ENCODE measurements at regions not wholly inside any gene's neighbourhood (a gene's known extent, or its start where the extent isn't known, plus 50 kb on each side); places are given as distances from the start of the nearest gene placed in this dataset.
"Not testable (repeated sequence)": the region's sequence is repeated elsewhere in the genome, so short reads cannot be mapped to it uniquely, and the experiment has no call there.

DNA sequence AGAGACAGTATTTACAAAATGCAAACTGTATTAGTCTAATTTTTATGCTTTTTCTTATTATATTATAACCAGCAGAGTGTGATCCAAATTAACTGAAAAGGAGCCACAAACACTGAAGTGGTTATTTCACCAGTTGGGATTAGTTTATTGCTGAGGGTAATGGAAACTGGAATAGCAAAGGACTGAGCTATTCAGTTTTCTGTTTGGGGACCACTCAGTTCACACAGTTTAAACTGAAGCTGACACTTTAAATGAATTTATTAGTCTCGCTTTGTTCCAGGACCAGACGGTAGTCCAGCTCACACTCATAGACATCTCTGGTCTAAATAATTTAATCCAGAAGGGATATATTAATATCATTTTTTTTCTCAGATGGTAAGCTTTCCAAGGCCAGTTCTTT lies 410.7 kb downstream of the LTN1 start:
- H3K9me3 ChIP-seq (replicated peaks; ENCODE audit: control insufficient read depth, insufficient read depth, low read depth, low read length): peaks cover 5% of the 10 kb centered on the region; the same call in 1 of the 2 replicates
- H3K79me2 ChIP-seq (ENCODE audit: control insufficient read depth, insufficient read depth, low read length): no peaks in the 10 kb centered on the region
- intact Hi-C loops (cut with micrococcal nuclease) (no loop called here), in situ Hi-C loops (cut with MboI) (no loop called here)
- ATAC-seq (no peak), FAIRE-seq (no peak), DNase-seq (ENCODE audit: extremely low read depth in 1 of 4, low spot score in 3 of 4) (no peak)
- CTCF ChIA-PET (ENCODE audit: low intra/inter-chr PET ratio): no interaction called here
- no peak overlapping the region for H3K27ac ChIP-seq (ENCODE audit: extremely low read depth, low read depth, low read length)
- H3K9me1 ChIP-seq (ENCODE audit: control insufficient read depth, insufficient read depth, low read length): no peaks in the 10 kb centered on the region
- no peaks in the 10 kb centered on the region for H4K20me1 ChIP-seq (replicated peaks; ENCODE audit: control insufficient read depth, insufficient read depth, low read length)
- no TSS peak for BruUV-seq (replicated peaks)
- H3K4me1 ChIP-seq (replicated peaks in 1 of 2; ENCODE audit: control insufficient read depth in 2 of 2, insufficient read depth in 2 of 2, low read length in 2 of 2): no peaks in the 10 kb centered on the region
- H3K36me3 ChIP-seq (ENCODE audit: control insufficient read depth, insufficient read depth, low read length): no peaks in the 10 kb centered on the region
- no peak overlapping the region for H3K4me2 ChIP-seq (ENCODE audit: insufficient read depth, low read length)
- POLR2A ChIA-PET: no interaction called here
- no peak for TF ChIP-seq PML (IDR thresholded peaks at IDR 0.05; ENCODE audit: low read length)
- TF ChIP-seq, protein P1, sequence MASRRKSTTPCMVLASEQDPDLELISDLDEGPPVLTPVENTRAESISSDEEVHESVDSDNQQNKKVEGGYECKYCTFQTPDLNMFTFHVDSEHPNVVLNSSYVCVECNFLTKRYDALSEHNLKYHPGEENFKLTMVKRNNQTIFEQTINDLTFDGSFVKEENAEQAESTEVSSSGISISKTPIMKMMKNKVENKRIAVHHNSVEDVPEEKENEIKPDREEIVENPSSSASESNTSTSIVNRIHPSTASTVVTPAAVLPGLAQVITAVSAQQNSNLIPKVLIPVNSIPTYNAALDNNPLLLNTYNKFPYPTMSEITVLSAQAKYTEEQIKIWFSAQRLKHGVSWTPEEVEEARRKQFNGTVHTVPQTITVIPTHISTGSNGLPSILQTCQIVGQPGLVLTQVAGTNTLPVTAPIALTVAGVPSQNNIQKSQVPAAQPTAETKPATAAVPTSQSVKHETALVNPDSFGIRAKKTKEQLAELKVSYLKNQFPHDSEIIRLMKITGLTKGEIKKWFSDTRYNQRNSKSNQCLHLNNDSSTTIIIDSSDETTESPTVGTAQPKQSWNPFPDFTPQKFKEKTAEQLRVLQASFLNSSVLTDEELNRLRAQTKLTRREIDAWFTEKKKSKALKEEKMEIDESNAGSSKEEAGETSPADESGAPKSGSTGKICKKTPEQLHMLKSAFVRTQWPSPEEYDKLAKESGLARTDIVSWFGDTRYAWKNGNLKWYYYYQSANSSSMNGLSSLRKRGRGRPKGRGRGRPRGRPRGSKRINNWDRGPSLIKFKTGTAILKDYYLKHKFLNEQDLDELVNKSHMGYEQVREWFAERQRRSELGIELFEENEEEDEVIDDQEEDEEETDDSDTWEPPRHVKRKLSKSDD (conservative IDR thresholded peaks at IDR 0.05; ENCODE audit: low read length): no peak
- 2% methylated on average over 2 of the region's 2 CpGs for WGBS (ENCODE audit: insufficient coverage, low coverage, missing lambda C conversion rate)
- H3K27me3 ChIP-seq (ENCODE audit: control insufficient read depth in 2 of 2, insufficient read depth in 2 of 2, low read length in 2 of 2): no peaks in the 10 kb centered on the region
- H2AFZ ChIP-seq (ENCODE audit: low read depth, low read length): no peak overlapping the region
- no peak overlapping the region for H3K4me3 ChIP-seq
- no peak overlapping the region for H3K9ac ChIP-seq (ENCODE audit: insufficient read depth in 1 of 2, low read depth in 2 of 2, low read length in 2 of 2)

DNA sequence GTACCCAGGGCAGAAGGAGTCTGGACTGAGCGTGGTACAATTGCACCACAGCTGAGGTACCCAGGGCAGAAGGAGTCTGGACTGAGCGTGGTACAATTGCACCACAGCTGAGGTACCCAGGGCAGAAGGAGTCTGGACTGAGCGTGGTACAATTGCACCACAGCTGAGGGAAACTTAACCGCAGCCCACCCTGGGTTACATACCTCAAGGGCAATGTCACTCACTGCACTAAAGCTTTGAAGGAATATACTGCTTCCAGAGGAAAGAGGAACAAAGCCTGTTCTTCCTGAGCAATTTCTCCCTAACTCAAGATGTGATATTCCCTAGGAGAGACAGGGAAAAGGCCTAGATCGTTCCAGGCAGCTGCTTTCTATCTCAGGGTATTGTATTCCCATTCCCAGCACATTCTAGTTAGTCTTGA lies 411.4 kb downstream of the LTN1 start:
- in situ Hi-C loops (cut with MboI); H3K4me1 ChIP-seq (replicated peaks in 1 of 2; ENCODE audit: control insufficient read depth in 2 of 2, insufficient read depth in 2 of 2, low read length in 2 of 2); H3K9me3 ChIP-seq (replicated peaks; ENCODE audit: control insufficient read depth, insufficient read depth, low read depth, low read length); H3K27me3 ChIP-seq (ENCODE audit: control insufficient read depth in 2 of 2, insufficient read depth in 2 of 2, low read length in 2 of 2); POLR2A ChIA-PET; BruUV-seq (replicated peaks); DNase-seq (ENCODE audit: extremely low read depth in 1 of 4, low spot score in 3 of 4); CTCF ChIA-PET (ENCODE audit: low intra/inter-chr PET ratio); H3K27ac ChIP-seq (ENCODE audit: extremely low read depth, low read depth, low read length); FAIRE-seq; H3K9me1 ChIP-seq (ENCODE audit: control insufficient read depth, insufficient read depth, low read length); H3K79me2 ChIP-seq (ENCODE audit: control insufficient read depth, insufficient read depth, low read length); H3K9ac ChIP-seq (ENCODE audit: insufficient read depth in 1 of 2, low read depth in 2 of 2, low read length in 2 of 2); H3K4me2 ChIP-seq (ENCODE audit: insufficient read depth, low read length); H4K20me1 ChIP-seq (replicated peaks; ENCODE audit: control insufficient read depth, insufficient read depth, low read length); H3K4me3 ChIP-seq; H3K36me3 ChIP-seq (ENCODE audit: control insufficient read depth, insufficient read depth, low read length); intact Hi-C loops (cut with micrococcal nuclease); ATAC-seq; H2AFZ ChIP-seq (ENCODE audit: low read depth, low read length): not testable (repeated sequence)
- WGBS (ENCODE audit: insufficient coverage, low coverage, missing lambda C conversion rate): 3% methylated on average over 5 of the region's 5 CpGs
